Esophagus squamous epithelium (tissue), 4 donors: ENCODE measurements at regions not wholly inside any gene's neighbourhood (a gene's known extent, or its start where the extent isn't known, plus 50 kb on each side); places are given as distances from the start of the nearest gene placed in this dataset.

ENCODE experiments used
- CTCF ChIP-seq, 6 experiments: fragments of 450-650 bp in 4 of 6; fragments of 200-600 bp in 2 of 6; sonication (generic) in 2 of 6; IDR thresholded peaks; one replicate each; pipeline ENCODE4 v1.5.1; 2016 to 2019; ENCODE audit warnings: antibody characterized with exemption in 6 of 6, mild to moderate bottlenecking in 4 of 6, moderate library complexity in 4 of 6
- POLR2A ChIP-seq, 4 donors: fragments of 450-650 bp; IDR thresholded peaks; one replicate each; pipeline ENCODE4 v1.6.1; 2017; ENCODE audit warnings: antibody characterized with exemption in 4 of 4, mild to moderate bottlenecking in 4 of 4, moderate library complexity in 3 of 4

GRCh38 chr6:16020259-16020658 lies 108.6 kb upstream of the MYLIP start:
- TF ChIP-seq CTCF (IDR thresholded peaks at IDR 0.05) (no peak), POLR2A (IDR thresholded peaks at IDR 0.05) (no peak)
